ENCODE measurements at regions not wholly inside any gene's neighbourhood (a gene's known extent, or its start where the extent isn't known, plus 50 kb on each side); places are given as distances from the start of the nearest gene placed in this dataset.

GRCh38 chr13:44197791-44198770 lies 175.5 kb upstream of the SERP2 start (continued):
- no peak for TF ChIP-seq SCRT2 (tag by site-specific recombination; IDR thresholded peaks at IDR 0.05)
- no peak for TF ChIP-seq SALL2 (tag by site-specific recombination; IDR thresholded peaks at IDR 0.05; ENCODE audit: borderline replicate concordance)
- TF ChIP-seq ZNF211 (tag by site-specific recombination; IDR thresholded peaks at IDR 0.05; ENCODE audit: low read depth): no peak
- TF ChIP-seq KLF7 (tag by site-specific recombination; IDR thresholded peaks at IDR 0.05; ENCODE audit: borderline replicate concordance): no peak
- TF ChIP-seq ZNF580 (tag by site-specific recombination; IDR thresholded peaks at IDR 0.05): no peak

- TF ChIP-seq REPIN1 (tag by site-specific recombination; IDR thresholded peaks at IDR 0.05; ENCODE audit: low read depth) (no peak), ZIC2 (tag by site-specific recombination; IDR thresholded peaks at IDR 0.05) (peak; percentile 95), ZNF366 (tag by site-specific recombination; conservative IDR thresholded peaks at IDR 0.05) (no peak), ZNF777 (tag by site-specific recombination; IDR thresholded peaks at IDR 0.05; ENCODE audit: borderline replicate concordance) (no peak)
- Histone ChIP-seq H3K9me3 (ENCODE audit: control insufficient read depth, insufficient read depth, low read depth, low read length) (no peaks in the 10 kb centered on the region), H3K4me3 (ENCODE audit: low read depth, low read length) (no peak overlapping the region), H3K27ac (ENCODE audit: extremely low read depth, low read depth, low read length) (no peak overlapping the region), H3K4me1 (ENCODE audit: control insufficient read depth, insufficient read depth, low read length) (no peaks in the 10 kb centered on the region; the same call in 1 of the 2 replicates), H3K36me3 (ENCODE audit: control insufficient read depth in 2 of 2, insufficient read depth in 1 of 2, low read length in 2 of 2) (no peaks in the 10 kb centered on the region)
- ChIA-PET POLR2A (no interaction called here), CTCF (interaction anchor here (1.2 kb wide), 1 partner anchor 291 kb away, joined by 5 read pairs; no protein-coding TSS in a partner anchor)
Observed at GRCh38 chr13:44198826-44199225, 174.8 kb upstream of the SERP2 start.

- TF ChIP-seq ZNF133 (tag by site-specific recombination; IDR thresholded peaks at IDR 0.05) (no peak), ZNF112 (tag by site-specific recombination; IDR thresholded peaks at IDR 0.05) (no peak), ZNF707 (tag by site-specific recombination; IDR thresholded peaks at IDR 0.05) (no peak), ZSCAN4 (tag by site-specific recombination; IDR thresholded peaks at IDR 0.05) (no peak), ZNF48 (tag by site-specific recombination; IDR thresholded peaks at IDR 0.05) (no peak), KLF8 (tag by site-specific recombination; IDR thresholded peaks at IDR 0.05) (no peak), ZSCAN18 (tag by site-specific recombination; IDR thresholded peaks at IDR 0.05) (no peak)
- CTCF ChIA-PET: interaction anchor here (0.9 kb wide), 1 partner anchor 239 kb away, joined by 3 read pairs; no protein-coding TSS in a partner anchor
Observed at GRCh38 chr13:44199627-44200207, 173.9 kb upstream of the SERP2 start.

More at GRCh38 chr13:44199627-44200207, 173.9 kb upstream of the SERP2 start:
- POLR2A ChIA-PET: no interaction called here
- Histone ChIP-seq H3K9me3 (ENCODE audit: control insufficient read depth, insufficient read depth, low read depth, low read length) (no peaks in the 10 kb centered on the region), H3K4me3 (ENCODE audit: low read depth, low read length) (no peak overlapping the region), H3K36me3 (ENCODE audit: control insufficient read depth in 2 of 2, insufficient read depth in 1 of 2, low read length in 2 of 2) (no peaks in the 10 kb centered on the region), H3K27ac (ENCODE audit: extremely low read depth, low read depth, low read length) (no peak overlapping the region), H3K4me1 (ENCODE audit: control insufficient read depth, insufficient read depth, low read length) (no peaks in the 10 kb centered on the region; the same call in 1 of the 2 replicates)
